Bronchial epithelial cell (primary cell): ENCODE measurements at regions not wholly inside any gene's neighbourhood (a gene's known extent, or its start where the extent isn't known, plus 50 kb on each side); places are given as distances from the start of the nearest gene placed in this dataset.

Experiments
- DNase-seq: peaks from one replicate; pipeline ENCODE4 v3.0.0-alpha.2; 2010; ENCODE audit warnings: low read depth
- FAIRE-seq: peaks from 2 replicates; lab custom pipeline; 2011; peaks lifted over from hg19 to GRCh38; lab: Jason Lieb, UNC
- H3K27me3 ChIP-seq: 2 replicates; pipeline ENCODE4 v1.5.1; 2011; ENCODE audit warnings: low read length; ENCODE audit not compliant: control insufficient read depth, insufficient read depth
- H3K36me3 ChIP-seq: 2 replicates; pipeline ENCODE4 v1.5.1; 2011; ENCODE audit warnings: low read length; ENCODE audit not compliant: control insufficient read depth, insufficient read depth
- H3K4me3 ChIP-seq: 2 replicates; pipeline ENCODE4 v1.5.1; 2011; ENCODE audit warnings: mild to moderate bottlenecking, low read depth, low read length, control low read depth
- CTCF ChIP-seq: IDR thresholded peaks from 2 replicates; pipeline ENCODE4 v1.5.1; 2011; ENCODE audit warnings: mild to moderate bottlenecking, moderate library complexity, low read length, control low read depth, inconsistent platforms; ENCODE audit not compliant: insufficient read depth, severe bottlenecking

- peaks cover 27% of the 10 kb centered on the region for H3K27me3 ChIP-seq
- H3K36me3 ChIP-seq: no peaks in the 10 kb centered on the region
- peak; percentile 18 for FAIRE-seq
Observed at GRCh38 chr11:119910051-119910450, 181.1 kb upstream of the NECTIN1 start.

GRCh38 chr11:119909495-119909894 is 180.5 kb upstream of the NECTIN1 start:
- Histone ChIP-seq H3K4me3 (no peak overlapping the region), H3K36me3 (no peaks in the 10 kb centered on the region), H3K27me3 (peaks cover 27% of the 10 kb centered on the region)
- FAIRE-seq (no peak), DNase-seq (no peak)
- TF ChIP-seq CTCF: no peak

More at GRCh38 chr11:119910051-119910450, 181.1 kb upstream of the NECTIN1 start:
- no peak overlapping the region for H3K4me3 ChIP-seq
- TF ChIP-seq CTCF: no peak
- no peak for DNase-seq

- TF ChIP-seq CTCF: no peak
- peaks cover 27% of the 10 kb centered on the region for H3K27me3 ChIP-seq
Observed at GRCh38 chr11:119909077-119909476, 180.1 kb upstream of the NECTIN1 start.

GRCh38 chr11:119908573-119908904 is 179.5 kb upstream of the NECTIN1 start:
- DNase-seq (no peak), FAIRE-seq (no peak)
- Histone ChIP-seq H3K36me3 (no peaks in the 10 kb centered on the region), H3K27me3 (peaks cover 27% of the 10 kb centered on the region), H3K4me3 (no peak overlapping the region)
- TF ChIP-seq CTCF: no peak

More at GRCh38 chr11:119909077-119909476, 180.1 kb upstream of the NECTIN1 start:
- DNase-seq (no peak), FAIRE-seq (no peak)
- no peaks in the 10 kb centered on the region for H3K36me3 ChIP-seq
- no peak overlapping the region for H3K4me3 ChIP-seq

- FAIRE-seq (peak; percentile 62), DNase-seq (peak; percentile 47)
- Histone ChIP-seq H3K27me3 (peaks cover 27% of the 10 kb centered on the region), H3K4me3 (no peak overlapping the region), H3K36me3 (no peaks in the 10 kb centered on the region)
- peak; percentile 19 for TF ChIP-seq CTCF
Observed at GRCh38 chr11:119907878-119908572, 179.0 kb upstream of the NECTIN1 start.
